ENCODE measurements at regions not wholly inside any gene's neighbourhood (a gene's known extent, or its start where the extent isn't known, plus 50 kb on each side); places are given as distances from the start of the nearest gene placed in this dataset.

DNA sequence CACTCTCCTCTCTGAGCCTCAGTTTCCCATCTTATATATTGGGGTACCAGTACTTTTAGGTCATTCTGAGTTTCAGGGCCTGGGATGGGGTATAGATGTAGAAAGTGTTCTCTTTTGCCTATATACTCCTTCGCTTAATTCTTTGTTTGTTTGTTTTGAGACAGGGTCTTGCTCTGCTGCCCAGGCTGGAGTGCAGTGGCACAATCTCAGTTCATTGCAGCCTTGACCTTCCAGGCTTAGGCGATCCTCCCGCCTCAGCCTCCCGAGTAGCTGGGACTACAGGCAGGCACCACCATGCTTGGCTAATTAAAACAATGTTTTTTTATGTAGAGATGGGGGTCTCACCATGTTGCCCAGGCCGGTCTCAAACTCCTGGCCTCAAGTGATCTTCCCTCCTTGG, 152.1 kb downstream of the AACS start:
- TF ChIP-seq YY1 (IDR thresholded peaks at IDR 0.05; ENCODE audit: low read depth) = no peak
- TF ChIP-seq RAD21 (IDR thresholded peaks at IDR 0.05; ENCODE audit: low read depth) = no peak
- TF ChIP-seq EP300 (IDR thresholded peaks at IDR 0.05; ENCODE audit: borderline replicate concordance) = no peak
- TF ChIP-seq CEBPB (IDR thresholded peaks at IDR 0.05) = no peak
- no peak for TF ChIP-seq EGR1 (IDR thresholded peaks at IDR 0.05)
- TF ChIP-seq FOXM1 (IDR thresholded peaks at IDR 0.05; ENCODE audit: borderline replicate concordance, low read depth) = no peak
- TF ChIP-seq, protein P1, sequence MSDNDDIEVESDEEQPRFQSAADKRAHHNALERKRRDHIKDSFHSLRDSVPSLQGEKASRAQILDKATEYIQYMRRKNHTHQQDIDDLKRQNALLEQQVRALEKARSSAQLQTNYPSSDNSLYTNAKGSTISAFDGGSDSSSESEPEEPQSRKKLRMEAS (IDR thresholded peaks at IDR 0.05) = no peak
